ENCODE measurements at regions not wholly inside any gene's neighbourhood (a gene's known extent, or its start where the extent isn't known, plus 50 kb on each side); places are given as distances from the start of the nearest gene placed in this dataset.

DNA sequence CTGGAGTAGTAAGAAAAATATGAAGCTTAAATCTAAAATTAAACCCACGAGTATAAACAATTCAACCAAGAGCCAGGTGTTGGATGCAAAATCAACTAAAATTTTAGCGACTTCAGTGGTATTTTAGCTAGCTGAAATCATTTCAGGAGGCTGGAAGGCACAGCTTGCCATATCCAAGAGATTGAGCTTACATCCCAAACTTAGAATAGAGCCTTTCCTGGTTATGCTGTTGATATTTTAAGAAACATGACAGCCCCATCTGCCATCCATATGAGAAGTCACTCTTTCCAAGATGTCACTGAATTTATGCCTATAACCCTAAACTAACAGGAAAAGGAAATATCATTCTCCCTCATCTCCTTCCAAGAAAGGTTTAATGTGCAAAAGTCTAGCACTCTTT, 334.0 kb downstream of the KCNA4 start:
- DNase-seq = no peak
- Histone ChIP-seq H3K4me1 (ENCODE audit: insufficient read depth, low read length) (no peaks in the 10 kb centered on the region), H4K20me1 (ENCODE audit: low read length) (no peaks in the 10 kb centered on the region), H3K9me3 (ENCODE audit: low read length) (no peaks in the 10 kb centered on the region), H3K9ac (ENCODE audit: low read length) (no peak overlapping the region), H3K79me2 (ENCODE audit: low read length) (no peaks in the 10 kb centered on the region), H3K4me2 (ENCODE audit: low read length) (no peak overlapping the region), H2AFZ (ENCODE audit: low read length) (no peak overlapping the region), H3K27ac (ENCODE audit: low read length) (no peak overlapping the region), H3F3A (ENCODE audit: low read length, unreplicated experiment) (no peaks in the 10 kb centered on the region), H3K27me3 (ENCODE audit: low read length) (no peaks in the 10 kb centered on the region), H3K36me3 (ENCODE audit: low read depth, low read length) (no peaks in the 10 kb centered on the region), H3K4me3 (ENCODE audit: low read length) (no peak overlapping the region), H3K9me2 (replicated peaks; ENCODE audit: low read length) (no peaks in the 10 kb centered on the region)
- TF ChIP-seq EZH2phosphoT487 (IDR thresholded peaks at IDR 0.05; ENCODE audit: borderline replicate concordance, low read length) (no peak), EZH2 (IDR thresholded peaks at IDR 0.05; ENCODE audit: low read length, unreplicated experiment) (no peak), CTCF (conservative IDR thresholded peaks at IDR 0.05; ENCODE audit: low read depth, low read length) (no peak)
- BruUV-seq (replicated peaks) = no TSS peak
- CTCF ChIA-PET = no interaction called here
- intact Hi-C loops (cut with micrococcal nuclease) = no loop called here
- ATAC-seq = no peak
- POLR2A ChIA-PET (ENCODE audit: unreplicated experiment) = no interaction called here

DNA sequence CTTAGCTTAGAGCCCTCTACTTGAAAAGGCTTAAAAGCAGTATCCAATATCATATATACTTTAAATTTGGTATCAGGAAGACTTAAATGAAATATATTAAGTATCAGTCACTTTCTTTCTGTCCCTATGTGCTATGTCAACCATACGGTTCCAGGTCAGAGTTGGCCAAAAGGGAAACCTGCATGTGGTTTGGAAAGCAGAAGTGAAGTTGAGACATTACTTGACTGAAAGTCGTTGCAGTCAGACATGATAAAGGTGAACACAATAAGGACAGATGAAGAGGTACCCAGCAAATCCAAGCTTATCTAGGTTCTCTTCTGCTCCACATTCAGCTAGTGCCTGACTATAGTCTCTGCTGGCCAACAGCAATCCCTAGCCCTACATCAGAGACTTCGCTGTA, 336.8 kb downstream of the KCNA4 start:
- no peak overlapping the region for H3K4me2 ChIP-seq (ENCODE audit: low read length)
- ATAC-seq = no peak
- H3K36me3 ChIP-seq (ENCODE audit: low read depth, low read length) = no peaks in the 10 kb centered on the region
- no TSS peak for BruUV-seq (replicated peaks)
- no peaks in the 10 kb centered on the region for H3K9me2 ChIP-seq (replicated peaks; ENCODE audit: low read length)
- intact Hi-C loops (cut with micrococcal nuclease) = no loop called here
- H3K4me3 ChIP-seq (ENCODE audit: low read length) = no peak overlapping the region
- ChIA-PET CTCF (no interaction called here), POLR2A (ENCODE audit: unreplicated experiment) (no interaction called here)
- H2AFZ ChIP-seq (ENCODE audit: low read length) = no peak overlapping the region
- no peaks in the 10 kb centered on the region for H3K27me3 ChIP-seq (ENCODE audit: low read length)
- TF ChIP-seq EZH2phosphoT487 (IDR thresholded peaks at IDR 0.05; ENCODE audit: borderline replicate concordance, low read length) (no peak), CTCF (conservative IDR thresholded peaks at IDR 0.05; ENCODE audit: low read depth, low read length) (no peak), EZH2 (IDR thresholded peaks at IDR 0.05; ENCODE audit: low read length, unreplicated experiment) (no peak)
- no peaks in the 10 kb centered on the region for H3K9me3 ChIP-seq (ENCODE audit: low read length)
- H3K4me1 ChIP-seq (ENCODE audit: insufficient read depth, low read length) = no peaks in the 10 kb centered on the region
- H3K79me2 ChIP-seq (ENCODE audit: low read length) = no peaks in the 10 kb centered on the region
- H3F3A ChIP-seq (ENCODE audit: low read length, unreplicated experiment) = no peaks in the 10 kb centered on the region
- H3K9ac ChIP-seq (ENCODE audit: low read length) = no peak overlapping the region
- H3K27ac ChIP-seq (ENCODE audit: low read length) = no peak overlapping the region
- DNase-seq = no peak
- no peaks in the 10 kb centered on the region for H4K20me1 ChIP-seq (ENCODE audit: low read length)

GRCh38 chr11:29676993-29677392, 339.8 kb downstream of the KCNA4 start:
- BruUV-seq (replicated peaks) = no TSS peak

More at GRCh38 chr11:29676993-29677392, 339.8 kb downstream of the KCNA4 start:
- H3K36me3 ChIP-seq (ENCODE audit: low read depth, low read length) = no peaks in the 10 kb centered on the region
- no peak overlapping the region for H3K9ac ChIP-seq (ENCODE audit: low read length)
- DNase-seq = no peak
- H4K20me1 ChIP-seq (ENCODE audit: low read length) = no peaks in the 10 kb centered on the region
- no peak overlapping the region for H2AFZ ChIP-seq (ENCODE audit: low read length)
- H3K9me2 ChIP-seq (replicated peaks; ENCODE audit: low read length) = no peaks in the 10 kb centered on the region
- ATAC-seq = no peak
- H3F3A ChIP-seq (ENCODE audit: low read length, unreplicated experiment) = no peaks in the 10 kb centered on the region
- no peak overlapping the region for H3K27ac ChIP-seq (ENCODE audit: low read length)
- CTCF ChIA-PET = no interaction called here
- intact Hi-C loops (cut with micrococcal nuclease) = no loop called here
- H3K9me3 ChIP-seq (ENCODE audit: low read length) = no peaks in the 10 kb centered on the region
- H3K4me1 ChIP-seq (ENCODE audit: insufficient read depth, low read length) = no peaks in the 10 kb centered on the region
- no peaks in the 10 kb centered on the region for H3K79me2 ChIP-seq (ENCODE audit: low read length)
- TF ChIP-seq EZH2phosphoT487 (IDR thresholded peaks at IDR 0.05; ENCODE audit: borderline replicate concordance, low read length) = no peak
- H3K4me2 ChIP-seq (ENCODE audit: low read length) = no peak overlapping the region
- POLR2A ChIA-PET (ENCODE audit: unreplicated experiment) = no interaction called here
- H3K4me3 ChIP-seq (ENCODE audit: low read length) = no peak overlapping the region
- no peaks in the 10 kb centered on the region for H3K27me3 ChIP-seq (ENCODE audit: low read length)
